CD4-positive, CD25-positive, alpha-beta regulatory T cell (primary cell): ENCODE measurements at regions not wholly inside any gene's neighbourhood (a gene's known extent, or its start where the extent isn't known, plus 50 kb on each side); places are given as distances from the start of the nearest gene placed in this dataset.

Source experiments
- ATAC-seq, 2 donors: fragments of 150-1000 bp; cut with Tn5 transposase; one replicate each; pipeline ENCODE4 v1.10.0; 2021; ENCODE audit warnings: low read depth in 2 of 2, moderate number of reproducible peaks in 2 of 2, moderate library complexity in 1 of 2
- DNase-seq, 3 donors: peaks; one replicate each; pipeline versions ENCODE4 v3.0.0 to v3.0.0-alpha.2; 2012 to 2022; ENCODE audit warnings: mixed read lengths in 1 of 3
- H3K27ac ChIP-seq: one replicate; pipeline ENCODE4 v1.7.0; 2013; ENCODE audit warnings: mild to moderate bottlenecking, low read length; ENCODE audit not compliant: insufficient read depth, poor library complexity, severe bottlenecking
- H3K27me3 ChIP-seq: one replicate; pipeline ENCODE4 v1.7.0; 2013; ENCODE audit warnings: low read length; ENCODE audit not compliant: control insufficient read depth, insufficient read depth
- H3K36me3 ChIP-seq: one replicate; pipeline ENCODE4 v1.7.0; 2013; ENCODE audit warnings: mild to moderate bottlenecking, low read length, moderate library complexity; ENCODE audit not compliant: control insufficient read depth, insufficient read depth
- H3K4me1 ChIP-seq: 2 replicates; pipeline ENCODE4 v1.7.0; 2013; ENCODE audit warnings: mild to moderate bottlenecking, low read length; ENCODE audit not compliant: insufficient read depth, control insufficient read depth, poor library complexity, severe bottlenecking
- H3K4me3 ChIP-seq: one replicate; pipeline ENCODE4 v1.7.0; 2013; ENCODE audit warnings: low read depth, mild to moderate bottlenecking, low read length, moderate library complexity
- H3K9me3 ChIP-seq, 2 experiments: 1 replicate in 1 of 2; 2 replicates in 1 of 2; pipeline ENCODE4 v1.7.0; 2013; ENCODE audit warnings: low read length in 2 of 2, mild to moderate bottlenecking in 1 of 2, moderate library complexity in 1 of 2; ENCODE audit not compliant: control insufficient read depth in 2 of 2
- H3K27ac Mint-ChIP-seq, 3 donors: one replicate each; pipeline ENCODE4 v1.8.0; 2020 to 2022; ENCODE audit warnings: mild to moderate bottlenecking in 3 of 3, mixed read lengths in 3 of 3, moderate library complexity in 2 of 3
- H3K27me3 Mint-ChIP-seq: one replicate; pipeline ENCODE4 v1.8.0; 2022; ENCODE audit warnings: mild to moderate bottlenecking, mixed read lengths
- H3K36me3 Mint-ChIP-seq: one replicate; pipeline ENCODE4 v1.8.0; 2020; ENCODE audit warnings: mixed read lengths
- H3K4me1 Mint-ChIP-seq, 4 donors: one replicate each; pipeline ENCODE4 v1.8.0; 2020 to 2022; ENCODE audit warnings: mixed read lengths in 4 of 4, mild to moderate bottlenecking in 1 of 4
- H3K4me3 Mint-ChIP-seq, 4 donors: one replicate each; pipeline ENCODE4 v1.8.0; 2020 to 2022; ENCODE audit warnings: mild to moderate bottlenecking in 4 of 4, mixed read lengths in 4 of 4, moderate library complexity in 3 of 4
- H3K9me3 Mint-ChIP-seq, 7 donors: one replicate each; pipeline ENCODE4 v1.8.0; 2020 to 2022; ENCODE audit warnings: mixed read lengths in 7 of 7, mild to moderate bottlenecking in 3 of 7, moderate library complexity in 2 of 7

- H3K4me3 Mint-ChIP-seq: no peak overlapping the region
- no peaks in the 10 kb centered on the region for H3K4me1 Mint-ChIP-seq
- no peaks in the 10 kb centered on the region for H3K27me3 Mint-ChIP-seq
- H3K27ac Mint-ChIP-seq: no peak overlapping the region
- H3K4me1 ChIP-seq: no peaks in the 10 kb centered on the region
- H3K36me3 ChIP-seq: no peaks in the 10 kb centered on the region
- DNase-seq (no peak), ATAC-seq (no peak)
- H3K27me3 ChIP-seq: no peaks in the 10 kb centered on the region
- H3K4me3 ChIP-seq: no peak overlapping the region
- no peaks in the 10 kb centered on the region for H3K36me3 Mint-ChIP-seq
- H3K9me3 Mint-ChIP-seq: peaks cover 0 to 30% (median 8%) of the 10 kb centered on the region in 7 donors
- no peak overlapping the region for H3K27ac ChIP-seq
- H3K9me3 ChIP-seq: peaks cover 0 to 16% of the 10 kb centered on the region in 2 experiments
These were observed 2666.6 kb downstream of the PCDH7 start for GRCh38 chr4:33386764-33387163.

GRCh38 chr4:33390976-33391375 lies 2670.8 kb downstream of the PCDH7 start:
- H3K4me3 Mint-ChIP-seq: no peak overlapping the region
- DNase-seq: no peak
- no peaks in the 10 kb centered on the region for H3K27me3 Mint-ChIP-seq
- peaks cover 0 to 18% (median 6%) of the 10 kb centered on the region in 7 donors for H3K9me3 Mint-ChIP-seq
- Histone ChIP-seq H3K27ac (no peak overlapping the region), H3K4me1 (no peaks in the 10 kb centered on the region), H3K9me3 (no peaks in the 10 kb centered on the region), H3K36me3 (no peaks in the 10 kb centered on the region), H3K4me3 (no peak overlapping the region), H3K27me3 (no peaks in the 10 kb centered on the region)
- no peaks in the 10 kb centered on the region for H3K4me1 Mint-ChIP-seq
- H3K36me3 Mint-ChIP-seq: no peaks in the 10 kb centered on the region
- no peak for ATAC-seq
- H3K27ac Mint-ChIP-seq: no peak overlapping the region

- H3K9me3 Mint-ChIP-seq: peaks cover 0 to 17% (median 10%) of the 10 kb centered on the region in 7 donors
- no peaks in the 10 kb centered on the region for H3K27me3 Mint-ChIP-seq
- no peaks in the 10 kb centered on the region for H3K36me3 Mint-ChIP-seq
- Histone ChIP-seq H3K27me3 (no peaks in the 10 kb centered on the region), H3K9me3 (peaks cover 0 to 6% of the 10 kb centered on the region in 2 experiments), H3K4me1 (no peaks in the 10 kb centered on the region), H3K4me3 (no peak overlapping the region), H3K27ac (no peak overlapping the region), H3K36me3 (no peaks in the 10 kb centered on the region)
- H3K4me1 Mint-ChIP-seq: no peaks in the 10 kb centered on the region
- no peak for DNase-seq
- ATAC-seq: no peak
- H3K27ac Mint-ChIP-seq: no peak overlapping the region
- no peak overlapping the region for H3K4me3 Mint-ChIP-seq
These were observed 2675.7 kb downstream of the PCDH7 start for GRCh38 chr4:33395731-33396485.

GRCh38 chr4:33400504-33400903 lies 2680.3 kb downstream of the PCDH7 start:
- no peaks in the 10 kb centered on the region for H3K36me3 ChIP-seq
- DNase-seq: no peak
- Mint-ChIP-seq H3K27ac (no peak overlapping the region), H3K4me3 (no peak overlapping the region), H3K36me3 (no peaks in the 10 kb centered on the region), H3K27me3 (no peaks in the 10 kb centered on the region), H3K9me3 (peaks cover 0 to 19% (median 5%) of the 10 kb centered on the region in 7 donors), H3K4me1 (no peaks in the 10 kb centered on the region)
- ATAC-seq: no peak
- peaks cover 0 to 6% of the 10 kb centered on the region in 2 experiments for H3K9me3 ChIP-seq
- H3K27me3 ChIP-seq: no peaks in the 10 kb centered on the region
- no peak overlapping the region for H3K27ac ChIP-seq
- H3K4me1 ChIP-seq: no peaks in the 10 kb centered on the region
- no peak overlapping the region for H3K4me3 ChIP-seq

GRCh38 chr4:33407496-33407895 lies 2687.3 kb downstream of the PCDH7 start:
- Histone ChIP-seq H3K4me3 (no peak overlapping the region), H3K9me3 (peaks cover 0 to 2% of the 10 kb centered on the region in 2 experiments), H3K4me1 (no peaks in the 10 kb centered on the region), H3K27ac (no peak overlapping the region), H3K36me3 (no peaks in the 10 kb centered on the region), H3K27me3 (no peaks in the 10 kb centered on the region)
- ATAC-seq (no peak), DNase-seq (no peak)
- H3K27me3 Mint-ChIP-seq: no peaks in the 10 kb centered on the region
- no peaks in the 10 kb centered on the region for H3K36me3 Mint-ChIP-seq
- H3K4me3 Mint-ChIP-seq: no peak overlapping the region
- no peaks in the 10 kb centered on the region for H3K4me1 Mint-ChIP-seq
- peaks cover 0 to 29% (median 5%) of the 10 kb centered on the region in 7 donors for H3K9me3 Mint-ChIP-seq
- no peak overlapping the region for H3K27ac Mint-ChIP-seq

GRCh38 chr4:33411182-33411581 lies 2691.0 kb downstream of the PCDH7 start:
- Mint-ChIP-seq H3K36me3 (no peaks in the 10 kb centered on the region), H3K4me1 (no peaks in the 10 kb centered on the region), H3K27me3 (no peaks in the 10 kb centered on the region), H3K27ac (no peak overlapping the region), H3K4me3 (no peak overlapping the region), H3K9me3 (peaks cover 0 to 23% (median 10%) of the 10 kb centered on the region in 7 donors)
- H3K9me3 ChIP-seq: peaks cover 0 to 2% of the 10 kb centered on the region in 2 experiments
- no peaks in the 10 kb centered on the region for H3K4me1 ChIP-seq
- no peak overlapping the region for H3K4me3 ChIP-seq
- no peak overlapping the region for H3K27ac ChIP-seq
- no peaks in the 10 kb centered on the region for H3K36me3 ChIP-seq
- ATAC-seq: no peak
- DNase-seq: no peak
- H3K27me3 ChIP-seq: no peaks in the 10 kb centered on the region

- Mint-ChIP-seq H3K4me3 (no peak overlapping the region), H3K27ac (no peak overlapping the region), H3K9me3 (peaks cover 2 to 35% (median 8%) of the 10 kb centered on the region in 7 donors), H3K4me1 (no peaks in the 10 kb centered on the region), H3K27me3 (no peaks in the 10 kb centered on the region), H3K36me3 (no peaks in the 10 kb centered on the region)
- Histone ChIP-seq H3K27ac (no peak overlapping the region), H3K9me3 (peaks cover 0 to 3% of the 10 kb centered on the region in 2 experiments), H3K4me1 (no peaks in the 10 kb centered on the region), H3K4me3 (no peak overlapping the region), H3K27me3 (no peaks in the 10 kb centered on the region), H3K36me3 (no peaks in the 10 kb centered on the region)
- no peak for ATAC-seq
- DNase-seq: no peak
These were observed 2701.7 kb downstream of the PCDH7 start for GRCh38 chr4:33421887-33422286.

- no peak overlapping the region for H3K27ac Mint-ChIP-seq
- ATAC-seq: no peak
- H3K27me3 Mint-ChIP-seq: no peaks in the 10 kb centered on the region
These were observed 2702.5 kb downstream of the PCDH7 start for GRCh38 chr4:33422656-33423055.

More at GRCh38 chr4:33422656-33423055, 2702.5 kb downstream of the PCDH7 start:
- no peaks in the 10 kb centered on the region for H3K4me1 Mint-ChIP-seq
- H3K27ac ChIP-seq: no peak overlapping the region
- H3K36me3 Mint-ChIP-seq: no peaks in the 10 kb centered on the region
- H3K36me3 ChIP-seq: no peaks in the 10 kb centered on the region
- H3K4me1 ChIP-seq: no peaks in the 10 kb centered on the region
- H3K4me3 ChIP-seq: no peak overlapping the region
- peaks cover 0 to 3% of the 10 kb centered on the region in 2 experiments for H3K9me3 ChIP-seq
- peaks cover 2 to 35% (median 8%) of the 10 kb centered on the region in 7 donors for H3K9me3 Mint-ChIP-seq
- no peak for DNase-seq
- H3K27me3 ChIP-seq: no peaks in the 10 kb centered on the region
- H3K4me3 Mint-ChIP-seq: no peak overlapping the region
